HFFc6 (cell line): ENCODE measurements at regions not wholly inside any gene's neighbourhood (a gene's known extent, or its start where the extent isn't known, plus 50 kb on each side); places are given as distances from the start of the nearest gene placed in this dataset.
"Not testable (repeated sequence)": the region's sequence is repeated elsewhere in the genome, so short reads cannot be mapped to it uniquely, and the experiment has no call there.

ENCODE experiments used
- DNase-seq: peaks from one replicate; pipeline ENCODE4 v3.0.0-alpha.2; 2018
- H3K27ac Mint-ChIP-seq: 2 replicates; pipeline ENCODE4 v1.8.0; 2020; ENCODE audit warnings: mild to moderate bottlenecking, mixed read lengths
- H3K27me3 Mint-ChIP-seq: 2 replicates; pipeline ENCODE4 v1.8.0; 2021; ENCODE audit warnings: mild to moderate bottlenecking, moderate library complexity, mixed read lengths; ENCODE audit not compliant: insufficient read depth
- H3K36me3 Mint-ChIP-seq: 2 replicates; pipeline ENCODE4 v1.8.0; 2021; ENCODE audit warnings: low read depth, mixed read lengths
- H3K4me1 Mint-ChIP-seq: 2 replicates; pipeline ENCODE4 v1.8.0; 2020; ENCODE audit warnings: low read depth, mixed read lengths
- H3K4me3 Mint-ChIP-seq: 2 replicates; pipeline ENCODE4 v1.8.0; 2020; ENCODE audit warnings: mild to moderate bottlenecking, moderate library complexity, mixed read lengths
- H3K9me3 Mint-ChIP-seq: 2 replicates; pipeline ENCODE4 v1.8.0; 2020; ENCODE audit warnings: mild to moderate bottlenecking, mixed read lengths
- CTCF ChIP-seq: fragments of 200-600 bp; sonication (generic); IDR thresholded peaks from 2 replicates; pipeline ENCODE4 v1.5.0; 2021; ENCODE audit warnings: antibody characterized with exemption, mild to moderate bottlenecking

- H3K9me3 Mint-ChIP-seq = no peaks in the 10 kb centered on the region
- DNase-seq = no peak
- H3K27ac Mint-ChIP-seq = no peak overlapping the region
- H3K36me3 Mint-ChIP-seq = no peaks in the 10 kb centered on the region
- H3K4me1 Mint-ChIP-seq = no peaks in the 10 kb centered on the region
- no peak for TF ChIP-seq CTCF
- H3K4me3 Mint-ChIP-seq = no peak overlapping the region
- no peaks in the 10 kb centered on the region; the same call in none of the 2 replicates for H3K27me3 Mint-ChIP-seq
Measured at GRCh38 chr6:150694889-150695288, 95.2 kb downstream of the PLEKHG1 start.

GRCh38 chr6:150695652-150696051, 96.0 kb downstream of the PLEKHG1 start:
- no peaks in the 10 kb centered on the region for H3K9me3 Mint-ChIP-seq
- H3K27ac Mint-ChIP-seq = no peak overlapping the region

GRCh38 chr6:150696190-150696589, 96.5 kb downstream of the PLEKHG1 start:
- Mint-ChIP-seq H3K9me3 (no peaks in the 10 kb centered on the region), H3K36me3 (no peaks in the 10 kb centered on the region), H3K4me3 (no peak overlapping the region), H3K4me1 (no peaks in the 10 kb centered on the region), H3K27me3 (no peaks in the 10 kb centered on the region; the same call in none of the 2 replicates), H3K27ac (no peak overlapping the region)
- TF ChIP-seq CTCF = no peak
- no peak for DNase-seq

More at GRCh38 chr6:150695652-150696051, 96.0 kb downstream of the PLEKHG1 start:
- H3K27me3 Mint-ChIP-seq = no peaks in the 10 kb centered on the region; the same call in none of the 2 replicates
- no peak for DNase-seq
- no peak overlapping the region for H3K4me3 Mint-ChIP-seq
- TF ChIP-seq CTCF = no peak
- H3K36me3 Mint-ChIP-seq = no peaks in the 10 kb centered on the region
- H3K4me1 Mint-ChIP-seq = no peaks in the 10 kb centered on the region

GRCh38 chr6:150696918-150697317, 97.2 kb downstream of the PLEKHG1 start:
- not testable (repeated sequence) for H3K27ac Mint-ChIP-seq, DNase-seq

GRCh38 chr6:150697515-150697914, 97.8 kb downstream of the PLEKHG1 start:
- H3K27me3 Mint-ChIP-seq = no peaks in the 10 kb centered on the region; the same call in none of the 2 replicates
- no peak for DNase-seq
- H3K4me1 Mint-ChIP-seq = no peaks in the 10 kb centered on the region
- TF ChIP-seq CTCF = no peak
- H3K9me3 Mint-ChIP-seq = no peaks in the 10 kb centered on the region
- H3K36me3 Mint-ChIP-seq = no peaks in the 10 kb centered on the region
- H3K27ac Mint-ChIP-seq = no peak overlapping the region
- H3K4me3 Mint-ChIP-seq = no peak overlapping the region

More at GRCh38 chr6:150696918-150697317, 97.2 kb downstream of the PLEKHG1 start:
- not testable (repeated sequence) for H3K36me3 Mint-ChIP-seq, H3K4me1 Mint-ChIP-seq, H3K9me3 Mint-ChIP-seq, H3K4me3 Mint-ChIP-seq, H3K27me3 Mint-ChIP-seq

GRCh38 chr6:150698391-150698790, 98.7 kb downstream of the PLEKHG1 start:
- H3K4me1 Mint-ChIP-seq = no peaks in the 10 kb centered on the region
- DNase-seq = no peak
- no peaks in the 10 kb centered on the region; the same call in none of the 2 replicates for H3K27me3 Mint-ChIP-seq
- no peaks in the 10 kb centered on the region for H3K9me3 Mint-ChIP-seq
- no peak overlapping the region for H3K4me3 Mint-ChIP-seq
- no peaks in the 10 kb centered on the region for H3K36me3 Mint-ChIP-seq
- TF ChIP-seq CTCF = no peak
- H3K27ac Mint-ChIP-seq = no peak overlapping the region
